ENCODE measurements at regions not wholly inside any gene's neighbourhood (a gene's known extent, or its start where the extent isn't known, plus 50 kb on each side); places are given as distances from the start of the nearest gene placed in this dataset.

DNA sequence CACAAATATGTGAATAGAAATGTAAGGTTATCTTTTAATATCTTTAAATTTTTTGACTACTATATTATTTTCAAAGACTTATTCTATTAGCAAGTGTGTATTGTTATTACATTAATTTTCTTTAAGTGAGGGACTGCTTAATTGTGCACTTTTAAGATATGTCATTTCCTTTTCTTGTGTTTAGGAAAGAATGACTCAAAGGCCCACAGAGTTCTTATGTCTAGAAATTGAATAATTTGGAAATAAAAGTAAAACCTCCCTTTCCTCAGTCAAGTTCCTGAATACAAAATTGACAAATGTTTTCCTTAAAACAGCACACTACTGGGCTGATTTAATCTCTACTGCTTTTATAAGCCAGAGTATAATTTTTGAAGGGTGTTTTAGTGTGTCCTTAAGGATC, 169.7 kb downstream of the TMEM47 start:
- TF ChIP-seq POLR2A (IDR thresholded peaks at IDR 0.05): no peak
- TF ChIP-seq, protein P1, sequence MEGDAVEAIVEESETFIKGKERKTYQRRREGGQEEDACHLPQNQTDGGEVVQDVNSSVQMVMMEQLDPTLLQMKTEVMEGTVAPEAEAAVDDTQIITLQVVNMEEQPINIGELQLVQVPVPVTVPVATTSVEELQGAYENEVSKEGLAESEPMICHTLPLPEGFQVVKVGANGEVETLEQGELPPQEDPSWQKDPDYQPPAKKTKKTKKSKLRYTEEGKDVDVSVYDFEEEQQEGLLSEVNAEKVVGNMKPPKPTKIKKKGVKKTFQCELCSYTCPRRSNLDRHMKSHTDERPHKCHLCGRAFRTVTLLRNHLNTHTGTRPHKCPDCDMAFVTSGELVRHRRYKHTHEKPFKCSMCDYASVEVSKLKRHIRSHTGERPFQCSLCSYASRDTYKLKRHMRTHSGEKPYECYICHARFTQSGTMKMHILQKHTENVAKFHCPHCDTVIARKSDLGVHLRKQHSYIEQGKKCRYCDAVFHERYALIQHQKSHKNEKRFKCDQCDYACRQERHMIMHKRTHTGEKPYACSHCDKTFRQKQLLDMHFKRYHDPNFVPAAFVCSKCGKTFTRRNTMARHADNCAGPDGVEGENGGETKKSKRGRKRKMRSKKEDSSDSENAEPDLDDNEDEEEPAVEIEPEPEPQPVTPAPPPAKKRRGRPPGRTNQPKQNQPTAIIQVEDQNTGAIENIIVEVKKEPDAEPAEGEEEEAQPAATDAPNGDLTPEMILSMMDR (IDR thresholded peaks at IDR 0.05): no peak
